Lower leg skin (tissue), 3 donors: ENCODE measurements at regions not wholly inside any gene's neighbourhood (a gene's known extent, or its start where the extent isn't known, plus 50 kb on each side); places are given as distances from the start of the nearest gene placed in this dataset.

Experiments
- CTCF ChIP-seq, 3 donors: fragments of 450-650 bp; IDR thresholded peaks; one replicate each; pipeline ENCODE4 v1.5.1; 2016; ENCODE audit warnings: antibody characterized with exemption in 3 of 3, mild to moderate bottlenecking in 3 of 3, moderate library complexity in 2 of 3
- POLR2A ChIP-seq, 2 donors: fragments of 450-650 bp; IDR thresholded peaks; one replicate each; pipeline ENCODE4 v1.6.1; 2016 to 2017; ENCODE audit warnings: antibody characterized with exemption in 2 of 2, mild to moderate bottlenecking in 1 of 2, moderate library complexity in 1 of 2

GRCh38 chr13:84744203-84744602 lies 861.9 kb upstream of the SLITRK1 start:
- TF ChIP-seq CTCF (IDR thresholded peaks at IDR 0.05) (no peak), POLR2A (IDR thresholded peaks at IDR 0.05) (no peak)
